ENCODE measurements at regions not wholly inside any gene's neighbourhood (a gene's known extent, or its start where the extent isn't known, plus 50 kb on each side); places are given as distances from the start of the nearest gene placed in this dataset.

DNA sequence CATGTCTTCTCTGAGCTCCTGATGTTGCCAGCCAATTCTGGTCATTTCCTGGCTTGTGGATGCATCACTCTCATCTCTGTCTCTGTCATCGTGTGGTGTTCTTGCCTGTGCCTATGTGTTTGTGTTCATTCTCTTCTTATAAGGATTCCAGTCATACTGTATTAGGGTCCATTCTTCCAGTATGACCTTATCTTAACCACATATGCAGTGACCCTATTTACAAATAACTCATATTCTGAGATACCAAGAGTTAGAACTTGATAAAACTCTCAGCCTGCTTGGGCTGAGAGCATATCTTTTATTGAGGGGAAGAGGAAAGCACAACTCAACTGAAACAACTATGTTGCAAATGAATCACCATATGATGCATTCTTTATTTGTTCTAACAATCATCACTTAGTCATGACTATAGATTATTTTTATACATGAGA, 189.0 kb upstream of the ANXA10 start:
- ChIA-PET CTCF (no interaction called here), RAD21 (ENCODE audit: unreplicated experiment) (no interaction called here), POLR2A (no interaction called here), SMC1A (ENCODE audit: uncharacterized antibody, unreplicated experiment) (no interaction called here)
- Histone ChIP-seq H2AFZ (ENCODE audit: control insufficient read depth, low read depth, low read length) (no peak overlapping the region), H3K27ac (ENCODE audit: control insufficient read depth, insufficient read depth) (no peak overlapping the region), H3K4me3 (no peak overlapping the region), H3K4me2 (ENCODE audit: control insufficient read depth, insufficient read depth) (no peak overlapping the region), H3K27me3 (replicated peaks in 1 of 2; ENCODE audit: control insufficient read depth in 2 of 2, insufficient read depth in 2 of 2, low read length in 1 of 2) (no peaks in the 10 kb centered on the region), H4K20me1 (ENCODE audit: control insufficient read depth, insufficient read depth) (no peaks in the 10 kb centered on the region), H3K79me2 (ENCODE audit: control insufficient read depth, insufficient read depth, low read length) (no peaks in the 10 kb centered on the region), H3K36me3 (ENCODE audit: control insufficient read depth in 2 of 2, insufficient read depth in 2 of 2, low read length in 1 of 2) (no peaks in the 10 kb centered on the region), H3K4me1 (ENCODE audit: control insufficient read depth, insufficient read depth, low read length) (no peaks in the 10 kb centered on the region), H3K9ac (ENCODE audit: control insufficient read depth, insufficient read depth, low read length) (no peak overlapping the region), H3K9me3 (replicated peaks; ENCODE audit: control insufficient read depth, insufficient read depth, low read length) (no peaks in the 10 kb centered on the region)
- BruUV-seq (replicated peaks), result no TSS peak
- 5% methylated on average over 1 of the region's 1 CpG for WGBS (ENCODE audit: insufficient coverage, insufficient replicate concordance, low lambda C conversion rate, missing lambda C conversion rate)
- TF ChIP-seq CHD1 (IDR thresholded peaks at IDR 0.05; ENCODE audit: low read depth, low read length) (no peak), MTA3 (IDR thresholded peaks at IDR 0.05; ENCODE audit: borderline replicate concordance, low read length) (no peak), BACH1 (IDR thresholded peaks at IDR 0.05; ENCODE audit: borderline replicate concordance) (no peak), ESRRA (IDR thresholded peaks at IDR 0.05; ENCODE audit: low read length) (no peak), ZBTB11 (CRISPR knock-in tag; IDR thresholded peaks at IDR 0.05) (no peak), ETV6 (conservative IDR thresholded peaks at IDR 0.05 in 1 of 2, IDR thresholded peaks at IDR 0.05 in 1 of 2; ENCODE audit: borderline replicate concordance in 1 of 2, low read depth in 1 of 2) (no peak)
- no peak for FAIRE-seq
- in situ Hi-C loops (cut with MboI) (no loop called here), intact Hi-C loops (cut with micrococcal nuclease; ENCODE audit: unreplicated experiment) (no loop called here)
- DNase-seq (ENCODE audit: low read depth, low spot score), result no peak
- ATAC-seq, result no peak

Data from GM12878 (cell line).